ENCODE measurements at regions not wholly inside any gene's neighbourhood (a gene's known extent, or its start where the extent isn't known, plus 50 kb on each side); places are given as distances from the start of the nearest gene placed in this dataset.
A peak's percentile ranks its signal among the peaks of the same experiment; 100 is the strongest.

DNA sequence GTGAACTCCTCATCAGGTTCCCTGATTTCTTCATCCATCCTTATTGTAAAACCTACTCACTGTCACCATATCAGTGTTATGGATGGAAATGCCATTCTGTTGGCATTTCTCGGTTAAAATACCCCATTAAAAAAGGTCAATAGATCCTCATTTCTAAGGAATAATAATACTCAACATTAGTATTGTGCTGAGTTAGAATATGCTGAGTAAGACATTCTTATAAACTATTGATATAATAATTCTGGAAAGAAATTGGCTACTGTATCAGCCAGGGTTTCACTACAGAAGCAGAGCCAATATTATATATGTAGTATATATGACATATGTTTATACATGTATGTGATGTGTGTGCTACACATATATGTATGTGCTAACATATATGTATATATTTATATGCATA is 95.4 kb upstream of the KCNH8 start:
- no peak for DNase-seq (ENCODE audit: low read depth in 6 of 9, low spot score in 9 of 9)
- H3K27ac ChIP-seq (ENCODE audit: low read depth in 1 of 2, low read length in 1 of 2) = no peak overlapping the region
- H3K27me3 ChIP-seq (ENCODE audit: control insufficient read depth in 2 of 2, insufficient read depth in 1 of 2, low read length in 1 of 2) = no peaks in the 10 kb centered on the region
- WGBS = 96% methylated on average over 1 of the region's 1 CpG
- H3K36me3 ChIP-seq (ENCODE audit: control insufficient read depth in 2 of 2, insufficient read depth in 2 of 2, low read length in 1 of 2) = no peaks in the 10 kb centered on the region
- H3K4me3 ChIP-seq (ENCODE audit: low read length in 2 of 2) = no peak overlapping the region
- H3K9me3 ChIP-seq (ENCODE audit: control insufficient read depth in 2 of 2, insufficient read depth in 1 of 2, low read length in 1 of 2) = no peaks in the 10 kb centered on the region
- no peaks in the 10 kb centered on the region for H3K4me1 ChIP-seq (ENCODE audit: control insufficient read depth in 2 of 2, insufficient read depth in 2 of 2, low read length in 2 of 2)

DNA sequence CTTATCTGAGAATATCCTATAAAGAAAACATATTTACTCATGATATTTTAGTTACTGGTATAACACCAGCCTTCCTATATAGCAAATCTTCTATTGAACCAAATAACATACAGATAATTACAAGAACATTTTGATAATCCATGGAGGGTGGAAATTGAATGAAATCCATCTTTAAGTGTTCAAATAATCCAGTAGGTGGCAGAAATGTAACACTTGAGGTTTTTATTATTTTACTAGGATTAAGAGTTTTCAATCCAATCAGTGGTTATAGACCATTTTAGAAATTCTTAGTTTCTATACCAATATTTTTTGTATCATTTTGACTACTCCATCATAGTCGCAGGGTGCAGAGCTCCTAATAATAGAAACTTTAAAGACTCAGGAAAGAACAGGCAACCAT is 101.9 kb upstream of the KCNH8 start:
- Histone ChIP-seq H3K27ac (ENCODE audit: low read depth in 1 of 2, low read length in 1 of 2) (no peak overlapping the region), H3K4me3 (ENCODE audit: low read length in 2 of 2) (no peak overlapping the region), H3K27me3 (ENCODE audit: control insufficient read depth in 2 of 2, insufficient read depth in 1 of 2, low read length in 1 of 2) (no peaks in the 10 kb centered on the region), H3K4me1 (ENCODE audit: control insufficient read depth in 2 of 2, insufficient read depth in 2 of 2, low read length in 2 of 2) (no peaks in the 10 kb centered on the region), H3K36me3 (ENCODE audit: control insufficient read depth in 2 of 2, insufficient read depth in 2 of 2, low read length in 1 of 2) (no peaks in the 10 kb centered on the region), H3K9me3 (ENCODE audit: control insufficient read depth in 2 of 2, insufficient read depth in 1 of 2, low read length in 1 of 2) (no peaks in the 10 kb centered on the region)
- 87% methylated on average over 1 of the region's 1 CpG for WGBS
- DNase-seq (ENCODE audit: low read depth in 6 of 9, low spot score in 9 of 9) = no peak

DNA sequence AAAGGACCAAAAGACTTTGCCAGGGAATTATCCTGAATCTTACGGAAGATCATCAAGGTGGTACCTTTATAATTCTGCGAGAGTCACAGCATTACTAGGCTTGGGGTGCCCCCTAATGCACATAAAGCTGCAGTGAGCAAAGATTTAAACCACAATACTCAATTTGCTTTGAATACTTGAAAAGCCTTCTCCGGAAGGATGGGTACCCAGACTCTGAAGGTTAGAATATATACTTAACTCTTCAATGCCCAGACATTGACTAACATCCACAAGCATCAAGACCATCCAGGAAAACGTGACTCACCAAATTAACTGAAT is 117.8 kb upstream of the KCNH8 start:
- Histone ChIP-seq H3K4me1 (ENCODE audit: control insufficient read depth in 2 of 2, insufficient read depth in 2 of 2, low read length in 2 of 2) (peaks cover 3 to 10% of the 10 kb centered on the region in 2 donors), H3K27ac (ENCODE audit: low read depth in 1 of 2, low read length in 1 of 2) (no peak overlapping the region), H3K36me3 (ENCODE audit: control insufficient read depth in 2 of 2, insufficient read depth in 2 of 2, low read length in 1 of 2) (no peaks in the 10 kb centered on the region), H3K4me3 (ENCODE audit: low read length in 2 of 2) (no peak overlapping the region), H3K9me3 (ENCODE audit: control insufficient read depth in 2 of 2, insufficient read depth in 1 of 2, low read length in 1 of 2) (no peaks in the 10 kb centered on the region), H3K27me3 (ENCODE audit: control insufficient read depth in 2 of 2, insufficient read depth in 1 of 2, low read length in 1 of 2) (no peaks in the 10 kb centered on the region)
- WGBS = 69% methylated on average over 4 of the region's 4 CpGs
- DNase-seq (ENCODE audit: low read depth in 6 of 9, low spot score in 9 of 9) = peak; percentile 29 to 83 (median 54)

DNA sequence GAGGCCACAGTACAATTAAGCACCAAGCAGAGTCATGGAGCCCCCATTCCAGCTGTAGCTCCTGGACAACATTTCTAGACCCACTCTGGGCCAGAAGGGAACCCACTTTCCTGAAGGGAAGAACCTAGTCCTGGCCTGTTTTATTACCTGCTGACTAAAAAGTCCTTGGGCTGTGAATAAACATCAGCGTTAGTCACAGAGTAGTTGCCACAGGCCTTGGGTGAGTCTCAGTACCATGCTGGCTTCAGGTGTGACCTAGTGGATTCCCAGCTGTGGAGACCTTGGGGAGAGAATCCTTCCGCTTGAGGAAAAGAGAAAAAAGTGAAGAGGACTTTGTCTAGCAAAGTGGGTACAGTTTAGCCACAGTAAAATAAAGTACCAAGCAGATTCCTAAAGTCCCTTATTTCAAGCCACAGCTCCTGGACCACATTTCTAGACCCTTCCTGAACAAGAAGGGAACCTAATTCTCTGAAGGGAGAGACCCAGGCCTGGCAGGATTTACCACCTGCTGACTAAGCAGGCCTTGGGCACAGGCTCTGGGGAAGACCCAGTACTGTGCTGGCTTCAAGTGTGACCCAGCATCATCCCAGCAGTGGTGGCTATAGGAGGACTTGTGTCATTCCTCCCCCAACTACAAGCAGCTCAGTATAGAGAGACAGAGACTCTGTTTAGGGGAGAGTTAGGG is 118.3 kb upstream of the KCNH8 start:
- Histone ChIP-seq H3K9me3 (ENCODE audit: control insufficient read depth in 2 of 2, insufficient read depth in 1 of 2, low read length in 1 of 2) (no peaks in the 10 kb centered on the region), H3K27ac (ENCODE audit: low read depth in 1 of 2, low read length in 1 of 2) (no peak overlapping the region), H3K36me3 (ENCODE audit: control insufficient read depth in 2 of 2, insufficient read depth in 2 of 2, low read length in 1 of 2) (no peaks in the 10 kb centered on the region), H3K27me3 (ENCODE audit: control insufficient read depth in 2 of 2, insufficient read depth in 1 of 2, low read length in 1 of 2) (no peaks in the 10 kb centered on the region), H3K4me3 (ENCODE audit: low read length in 2 of 2) (no peak overlapping the region), H3K4me1 (ENCODE audit: control insufficient read depth in 2 of 2, insufficient read depth in 2 of 2, low read length in 2 of 2) (peaks cover 3 to 10% of the 10 kb centered on the region in 2 donors)
- WGBS = 98% methylated on average over 2 of the region's 2 CpGs
- peak in 3 of 9 donors; percentile 2 to 10 (median 9) for DNase-seq (ENCODE audit: low read depth in 6 of 9, low spot score in 9 of 9)

DNA sequence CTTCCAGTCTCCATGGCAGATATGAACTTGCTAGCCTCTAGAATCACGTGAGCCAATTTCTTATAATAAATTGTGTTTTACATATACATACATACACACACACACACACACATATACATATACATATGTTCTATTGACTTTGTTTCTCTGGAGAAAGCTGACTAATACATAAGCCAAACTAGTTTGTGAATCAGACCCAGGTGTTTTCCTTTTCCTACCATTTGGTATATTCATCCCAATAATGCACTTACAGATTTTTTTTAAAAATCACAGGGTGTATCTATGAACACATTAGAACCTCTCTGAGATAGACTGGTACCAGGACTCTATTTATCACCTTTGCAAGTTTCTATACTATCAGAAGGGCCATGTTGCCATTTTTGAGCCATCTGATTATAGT is 122.9 kb upstream of the KCNH8 start:
- WGBS = 96% methylated on average over 1 of the region's 1 CpG

DNA sequence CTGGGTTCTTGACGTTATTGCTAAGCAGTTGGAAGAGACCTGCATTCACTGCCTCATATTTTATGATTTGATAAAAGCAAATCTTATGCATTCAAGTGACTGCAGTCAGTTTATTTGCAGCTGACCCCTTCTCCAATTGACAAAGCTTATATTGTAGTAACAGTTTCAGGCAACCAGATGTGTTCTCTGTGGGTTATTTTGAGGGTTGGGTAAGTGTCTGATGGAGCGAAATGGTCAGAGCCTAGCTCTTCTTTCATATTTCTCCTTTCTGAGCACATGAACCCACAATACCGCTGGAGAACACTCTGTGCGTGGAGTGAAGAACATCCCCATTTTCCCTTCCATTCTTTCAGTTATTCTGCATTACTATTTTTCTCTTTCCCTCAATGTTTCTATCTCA is 125.8 kb upstream of the KCNH8 start:
- DNase-seq (ENCODE audit: low read depth in 6 of 9, low spot score in 9 of 9) = no peak
- H3K27me3 ChIP-seq (ENCODE audit: control insufficient read depth in 2 of 2, insufficient read depth in 1 of 2, low read length in 1 of 2) = no peaks in the 10 kb centered on the region
- 94% methylated on average over 4 of the region's 4 CpGs for WGBS
- H3K27ac ChIP-seq (ENCODE audit: low read depth in 1 of 2, low read length in 1 of 2) = no peak overlapping the region
- no peaks in the 10 kb centered on the region for H3K36me3 ChIP-seq (ENCODE audit: control insufficient read depth in 2 of 2, insufficient read depth in 2 of 2, low read length in 1 of 2)
- H3K9me3 ChIP-seq (ENCODE audit: control insufficient read depth in 2 of 2, insufficient read depth in 1 of 2, low read length in 1 of 2) = no peaks in the 10 kb centered on the region
- no peaks in the 10 kb centered on the region for H3K4me1 ChIP-seq (ENCODE audit: control insufficient read depth in 2 of 2, insufficient read depth in 2 of 2, low read length in 2 of 2)
- H3K4me3 ChIP-seq (ENCODE audit: low read length in 2 of 2) = no peak overlapping the region

More for the DNA sequence above, 122.9 kb upstream of the KCNH8 start:
- Histone ChIP-seq H3K27ac (ENCODE audit: low read depth in 1 of 2, low read length in 1 of 2) (no peak overlapping the region), H3K4me3 (ENCODE audit: low read length in 2 of 2) (no peak overlapping the region), H3K27me3 (ENCODE audit: control insufficient read depth in 2 of 2, insufficient read depth in 1 of 2, low read length in 1 of 2) (no peaks in the 10 kb centered on the region), H3K36me3 (ENCODE audit: control insufficient read depth in 2 of 2, insufficient read depth in 2 of 2, low read length in 1 of 2) (no peaks in the 10 kb centered on the region), H3K9me3 (ENCODE audit: control insufficient read depth in 2 of 2, insufficient read depth in 1 of 2, low read length in 1 of 2) (no peaks in the 10 kb centered on the region), H3K4me1 (ENCODE audit: control insufficient read depth in 2 of 2, insufficient read depth in 2 of 2, low read length in 2 of 2) (peaks cover 3 to 9% of the 10 kb centered on the region in 2 donors)
- DNase-seq (ENCODE audit: low read depth in 6 of 9, low spot score in 9 of 9) = no peak

DNA sequence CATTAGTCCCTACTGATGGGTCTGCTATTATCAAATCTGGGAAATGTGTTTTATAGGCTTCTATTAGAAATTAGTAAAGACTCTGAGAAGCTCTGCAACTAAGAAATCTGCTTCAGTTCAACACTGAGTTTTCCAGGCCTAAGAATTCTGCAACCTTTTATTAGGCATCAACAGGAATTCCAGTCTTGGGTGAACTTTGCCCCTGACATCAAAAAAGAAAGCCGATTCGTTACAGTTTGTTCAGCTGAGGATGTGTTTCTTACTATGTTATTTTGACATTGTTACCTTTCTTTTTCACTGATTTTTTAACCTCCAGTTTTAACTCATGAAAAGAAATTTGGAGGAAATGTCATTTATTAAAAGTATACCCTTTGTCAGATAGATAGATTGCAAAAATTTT is 131.5 kb upstream of the KCNH8 start:
- Histone ChIP-seq H3K4me1 (ENCODE audit: control insufficient read depth in 2 of 2, insufficient read depth in 2 of 2, low read length in 2 of 2) (no peaks in the 10 kb centered on the region), H3K36me3 (ENCODE audit: control insufficient read depth in 2 of 2, insufficient read depth in 2 of 2, low read length in 1 of 2) (no peaks in the 10 kb centered on the region), H3K9me3 (ENCODE audit: control insufficient read depth in 2 of 2, insufficient read depth in 1 of 2, low read length in 1 of 2) (no peaks in the 10 kb centered on the region), H3K27me3 (ENCODE audit: control insufficient read depth in 2 of 2, insufficient read depth in 1 of 2, low read length in 1 of 2) (no peaks in the 10 kb centered on the region), H3K27ac (ENCODE audit: low read depth in 1 of 2, low read length in 1 of 2) (no peak overlapping the region), H3K4me3 (ENCODE audit: low read length in 2 of 2) (no peak overlapping the region)
- 97% methylated on average over 2 of the region's 2 CpGs for WGBS
- no peak for DNase-seq (ENCODE audit: low read depth in 6 of 9, low spot score in 9 of 9)

DNA sequence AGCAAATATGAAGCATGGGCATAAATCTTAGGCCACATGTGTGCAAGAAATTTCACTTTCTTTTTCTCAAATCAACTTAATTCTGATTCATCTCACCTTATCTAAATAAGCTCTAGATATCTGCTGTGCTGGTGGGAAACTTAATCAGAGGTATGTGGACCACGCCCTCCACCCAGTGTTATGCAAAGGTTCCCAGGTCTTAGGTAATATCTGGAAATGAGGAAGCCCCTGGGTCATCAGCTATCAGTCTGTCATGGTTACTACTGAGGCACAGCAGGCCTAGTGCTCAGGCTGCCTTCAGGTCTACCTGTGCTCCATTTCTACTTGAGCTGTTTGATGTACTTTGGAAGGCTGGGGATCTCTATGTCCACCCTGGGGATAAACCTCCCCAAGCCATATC is 134.4 kb upstream of the KCNH8 start:
- no peak for DNase-seq (ENCODE audit: low read depth in 6 of 9, low spot score in 9 of 9)
- H3K4me3 ChIP-seq (ENCODE audit: low read length in 2 of 2) = no peak overlapping the region
- no peaks in the 10 kb centered on the region for H3K27me3 ChIP-seq (ENCODE audit: control insufficient read depth in 2 of 2, insufficient read depth in 1 of 2, low read length in 1 of 2)
- H3K27ac ChIP-seq (ENCODE audit: low read depth in 1 of 2, low read length in 1 of 2) = no peak overlapping the region
- no peaks in the 10 kb centered on the region for H3K36me3 ChIP-seq (ENCODE audit: control insufficient read depth in 2 of 2, insufficient read depth in 2 of 2, low read length in 1 of 2)
- no peaks in the 10 kb centered on the region for H3K4me1 ChIP-seq (ENCODE audit: control insufficient read depth in 2 of 2, insufficient read depth in 2 of 2, low read length in 2 of 2)
- no peaks in the 10 kb centered on the region for H3K9me3 ChIP-seq (ENCODE audit: control insufficient read depth in 2 of 2, insufficient read depth in 1 of 2, low read length in 1 of 2)
- 91% methylated on average over 1 of the region's 1 CpG for WGBS

DNA sequence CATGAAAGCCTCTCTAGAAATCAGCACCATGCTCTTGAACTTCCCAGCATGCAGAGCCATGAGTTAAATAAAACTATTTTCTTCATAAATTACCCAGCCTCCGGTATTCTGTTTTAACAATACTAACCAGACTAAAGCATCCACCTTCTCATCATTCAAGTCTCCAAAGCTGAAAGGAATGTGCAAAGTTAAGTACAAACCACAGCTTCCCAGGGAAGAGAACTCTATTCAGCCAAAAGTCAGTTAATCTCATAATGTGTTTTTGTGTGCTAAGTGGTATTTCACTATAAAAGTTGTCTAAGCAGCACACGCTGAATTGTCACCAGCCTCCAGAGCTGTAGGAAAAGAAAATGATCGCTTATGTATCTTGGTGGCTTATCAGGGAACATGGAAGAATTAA is 135.5 kb upstream of the KCNH8 start:
- Histone ChIP-seq H3K27ac (ENCODE audit: low read depth in 1 of 2, low read length in 1 of 2) (no peak overlapping the region), H3K27me3 (ENCODE audit: control insufficient read depth in 2 of 2, insufficient read depth in 1 of 2, low read length in 1 of 2) (no peaks in the 10 kb centered on the region), H3K36me3 (ENCODE audit: control insufficient read depth in 2 of 2, insufficient read depth in 2 of 2, low read length in 1 of 2) (no peaks in the 10 kb centered on the region), H3K9me3 (ENCODE audit: control insufficient read depth in 2 of 2, insufficient read depth in 1 of 2, low read length in 1 of 2) (no peaks in the 10 kb centered on the region), H3K4me1 (ENCODE audit: control insufficient read depth in 2 of 2, insufficient read depth in 2 of 2, low read length in 2 of 2) (no peaks in the 10 kb centered on the region), H3K4me3 (ENCODE audit: low read length in 2 of 2) (no peak overlapping the region)
- WGBS = 99% methylated on average over 3 of the region's 3 CpGs
- DNase-seq (ENCODE audit: low read depth in 6 of 9, low spot score in 9 of 9) = no peak

DNA sequence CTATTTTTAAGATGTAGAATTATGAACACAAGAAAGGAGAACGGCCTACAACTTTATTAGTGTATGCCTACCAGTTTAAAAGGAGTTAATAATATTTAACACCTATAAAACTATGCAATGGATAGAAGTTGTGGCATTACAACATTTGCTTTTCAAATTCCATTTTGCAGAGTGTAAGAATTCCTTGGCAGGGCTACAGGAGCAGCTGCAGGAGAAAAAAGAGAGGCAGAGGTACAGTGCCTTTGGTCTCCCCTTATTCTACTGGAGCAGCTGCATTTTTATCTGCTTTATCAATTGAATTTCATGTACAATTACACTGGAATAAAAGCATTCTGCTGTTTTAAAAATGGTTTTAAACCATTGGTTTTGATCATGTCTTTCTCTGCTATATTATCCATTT is 145.7 kb upstream of the KCNH8 start:
- H3K9me3 ChIP-seq (ENCODE audit: control insufficient read depth in 2 of 2, insufficient read depth in 1 of 2, low read length in 1 of 2) = no peaks in the 10 kb centered on the region
- no peak overlapping the region for H3K4me3 ChIP-seq (ENCODE audit: low read length in 2 of 2)
- WGBS = 96% methylated on average over 1 of the region's 1 CpG
- no peaks in the 10 kb centered on the region for H3K36me3 ChIP-seq (ENCODE audit: control insufficient read depth in 2 of 2, insufficient read depth in 2 of 2, low read length in 1 of 2)
- H3K27ac ChIP-seq (ENCODE audit: low read depth in 1 of 2, low read length in 1 of 2) = no peak overlapping the region
- H3K4me1 ChIP-seq (ENCODE audit: control insufficient read depth in 2 of 2, insufficient read depth in 2 of 2, low read length in 2 of 2) = no peaks in the 10 kb centered on the region
- H3K27me3 ChIP-seq (ENCODE audit: control insufficient read depth in 2 of 2, insufficient read depth in 1 of 2, low read length in 1 of 2) = no peaks in the 10 kb centered on the region
- DNase-seq (ENCODE audit: low read depth in 6 of 9, low spot score in 9 of 9) = no peak

Data from thymus (tissue), 11 donors.